Stimulated activated CD4-positive, alpha-beta T cell treated with anti-CD3 and anti-CD28 coated beads, TNF-alpha, amount 100 ng/mL, for 48 hours (primary cell): ENCODE measurements at regions not wholly inside any gene's neighbourhood (a gene's known extent, or its start where the extent isn't known, plus 50 kb on each side); places are given as distances from the start of the nearest gene placed in this dataset.
A peak's percentile ranks its signal among the peaks of the same experiment; 100 is the strongest.
"Not testable (repeated sequence)": the region's sequence is repeated elsewhere in the genome, so short reads cannot be mapped to it uniquely, and the experiment has no call there.

Source experiments
- DNase-seq, 3 donors: peaks; one replicate each; pipeline ENCODE4 v3.0.0-alpha.2; 2020; ENCODE audit warnings: low read depth in 3 of 3

GRCh38 chr7:97928844-97929243, 56.6 kb upstream of the ASNS start:
- DNase-seq, result not testable (repeated sequence)

- DNase-seq, result peak; percentile 21 to 62 (median 53)
These were observed 55.9 kb upstream of the ASNS start for GRCh38 chr7:97927790-97928748.
